ENCODE measurements at regions not wholly inside any gene's neighbourhood (a gene's known extent, or its start where the extent isn't known, plus 50 kb on each side); places are given as distances from the start of the nearest gene placed in this dataset.
"Not testable (repeated sequence)": the region's sequence is repeated elsewhere in the genome, so short reads cannot be mapped to it uniquely, and the experiment has no call there.

DNA sequence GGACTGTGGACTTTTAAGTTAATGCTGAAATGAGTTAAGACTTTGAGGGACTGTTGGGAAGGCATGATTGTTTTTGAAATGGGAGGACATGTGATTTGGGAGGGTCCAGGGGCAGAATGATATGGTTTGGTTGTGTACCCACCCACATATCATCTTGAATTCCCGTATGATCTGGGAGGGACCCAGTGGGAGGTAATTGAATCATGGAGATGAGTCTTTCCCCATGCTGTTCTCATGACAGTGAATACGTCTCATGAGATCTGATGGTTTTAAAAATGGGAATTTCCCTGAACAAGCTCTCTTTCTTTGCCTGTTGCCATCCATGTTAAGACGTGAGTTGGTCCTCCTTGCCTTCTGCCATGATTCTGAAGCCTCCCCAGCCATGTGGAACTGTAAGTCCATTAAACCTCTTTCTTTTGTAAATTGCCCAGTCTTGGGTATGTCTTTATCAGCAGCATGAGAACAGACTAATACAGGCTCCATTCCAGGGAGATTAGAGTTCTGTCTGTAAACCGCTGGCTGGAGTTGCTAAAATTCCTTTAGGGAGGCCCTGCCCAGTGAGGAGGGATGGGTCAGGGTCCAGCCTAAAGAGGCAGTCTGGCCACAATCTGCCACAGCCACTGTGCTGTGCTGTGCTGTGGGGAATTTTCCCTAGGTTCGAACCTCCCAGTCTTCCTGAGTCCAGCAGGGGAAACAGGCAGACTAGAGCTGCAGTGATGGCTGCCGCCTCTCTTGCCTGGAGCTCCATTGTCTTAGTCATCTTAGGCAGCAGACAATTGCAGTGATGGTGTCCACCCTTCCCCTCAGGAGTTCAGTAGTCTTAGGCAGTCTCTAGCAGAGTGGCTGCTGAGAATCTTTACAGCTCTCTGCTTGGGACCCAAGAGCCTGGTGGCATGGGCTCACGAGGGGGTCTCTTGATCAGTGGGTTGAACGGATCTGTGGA is 94.1 kb upstream of the PMCH start:
- H2BK5ac ChIP-seq (ENCODE audit: low read depth, low read length, poor library complexity, severe bottlenecking); H3K9ac ChIP-seq (ENCODE audit: low read length); H3K36me3 ChIP-seq (ENCODE audit: control insufficient read depth in 1 of 2, insufficient read depth in 2 of 2, low read depth in 1 of 2, low read length in 2 of 2); H2AK5ac ChIP-seq (ENCODE audit: low read length, severe bottlenecking); H2BK120ac ChIP-seq (ENCODE audit: low read depth, low read length); H2AFZ ChIP-seq (ENCODE audit: low read depth, low read length); H4K8ac ChIP-seq (ENCODE audit: low read length); H2BK12ac ChIP-seq (ENCODE audit: low read length in 2 of 2); H3K27ac ChIP-seq (ENCODE audit: low read length, poor library complexity, severe bottlenecking); H3K4me2 ChIP-seq (ENCODE audit: low read length, poor library complexity, severe bottlenecking); H3K4me3 ChIP-seq (ENCODE audit: insufficient read depth in 1 of 2, low read depth in 1 of 2, low read length in 2 of 2); H3K79me1 ChIP-seq (replicated peaks; ENCODE audit: low read length, poor library complexity, severe bottlenecking); H3K27me3 ChIP-seq (ENCODE audit: control insufficient read depth in 1 of 2, insufficient read depth in 1 of 2, low read length in 2 of 2); H3K9me3 ChIP-seq (ENCODE audit: control insufficient read depth, low read length); H3K14ac ChIP-seq (ENCODE audit: low read length in 2 of 2); H3K18ac ChIP-seq (ENCODE audit: low read depth in 1 of 2, low read length in 2 of 2); DNase-seq; H3K4me1 ChIP-seq (ENCODE audit: control insufficient read depth, insufficient read depth, low read depth, low read length); H3K4ac ChIP-seq (ENCODE audit: low read depth in 1 of 2, low read length in 2 of 2); H4K91ac ChIP-seq (ENCODE audit: low read length); H3K23ac ChIP-seq (ENCODE audit: low read length in 2 of 2); H2BK15ac ChIP-seq (ENCODE audit: low read depth, poor library complexity, severe bottlenecking): not testable (repeated sequence)
- WGBS: 82% methylated on average over 8 of the region's 8 CpGs

DNA sequence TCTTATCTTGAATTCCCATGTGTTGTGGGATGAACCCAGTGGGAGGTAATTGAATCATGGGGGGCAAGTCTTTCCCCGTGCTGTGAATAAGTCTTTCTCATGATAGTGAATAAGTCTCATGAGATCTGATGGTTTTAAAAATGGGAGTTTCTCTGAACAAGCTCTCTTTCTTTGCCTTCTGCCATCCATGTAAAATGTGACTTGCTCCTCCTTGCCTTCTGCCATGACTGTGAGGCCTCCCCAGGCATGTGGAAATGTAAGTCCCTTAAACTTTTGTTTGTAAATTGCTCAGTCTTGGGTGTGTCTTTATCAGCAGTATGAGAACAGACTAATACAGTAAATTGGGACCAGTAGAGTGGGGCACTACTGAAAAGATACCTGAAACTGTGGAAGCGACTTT is 92.1 kb upstream of the PMCH start:
- not testable (repeated sequence) for H3K36me3 ChIP-seq (ENCODE audit: control insufficient read depth in 1 of 2, insufficient read depth in 2 of 2, low read depth in 1 of 2, low read length in 2 of 2); H3K4me3 ChIP-seq (ENCODE audit: insufficient read depth in 1 of 2, low read depth in 1 of 2, low read length in 2 of 2); H3K4me1 ChIP-seq (ENCODE audit: control insufficient read depth, insufficient read depth, low read depth, low read length); H3K27me3 ChIP-seq (ENCODE audit: control insufficient read depth in 1 of 2, insufficient read depth in 1 of 2, low read length in 2 of 2); H2BK5ac ChIP-seq (ENCODE audit: low read depth, low read length, poor library complexity, severe bottlenecking); H3K14ac ChIP-seq (ENCODE audit: low read length in 2 of 2); H2AK5ac ChIP-seq (ENCODE audit: low read length, severe bottlenecking); H3K79me1 ChIP-seq (replicated peaks; ENCODE audit: low read length, poor library complexity, severe bottlenecking); H3K4ac ChIP-seq (ENCODE audit: low read depth in 1 of 2, low read length in 2 of 2); H4K8ac ChIP-seq (ENCODE audit: low read length); H3K9ac ChIP-seq (ENCODE audit: low read length); H3K23ac ChIP-seq (ENCODE audit: low read length in 2 of 2); H2BK120ac ChIP-seq (ENCODE audit: low read depth, low read length); H2AFZ ChIP-seq (ENCODE audit: low read depth, low read length); H4K91ac ChIP-seq (ENCODE audit: low read length); DNase-seq; H2BK12ac ChIP-seq (ENCODE audit: low read length in 2 of 2); H3K27ac ChIP-seq (ENCODE audit: low read length, poor library complexity, severe bottlenecking); H2BK15ac ChIP-seq (ENCODE audit: low read depth, poor library complexity, severe bottlenecking); H3K4me2 ChIP-seq (ENCODE audit: low read length, poor library complexity, severe bottlenecking); H3K18ac ChIP-seq (ENCODE audit: low read depth in 1 of 2, low read length in 2 of 2); H3K9me3 ChIP-seq (ENCODE audit: control insufficient read depth, low read length)
- 78% methylated on average over 2 of the region's 2 CpGs for WGBS

DNA sequence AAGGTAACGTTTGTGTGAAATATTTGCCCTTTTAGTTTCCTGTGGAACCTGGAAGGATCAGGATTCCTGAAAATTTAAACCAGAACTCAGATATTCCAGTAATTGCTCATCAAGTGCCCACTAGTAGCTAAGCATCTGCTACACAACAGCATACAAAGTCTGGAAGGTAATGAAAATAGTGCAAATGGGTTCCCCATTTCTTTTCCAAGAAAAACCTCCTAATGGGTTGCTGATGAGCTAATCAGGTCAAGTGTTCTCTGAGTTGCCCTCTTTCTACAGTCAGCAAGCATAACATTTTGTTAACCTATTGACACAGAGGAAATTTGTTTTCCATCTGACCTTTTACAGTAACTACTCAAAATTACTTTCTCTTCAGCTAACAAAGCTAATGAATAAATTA is 83.6 kb upstream of the PMCH start:
- Histone ChIP-seq H3K4ac (ENCODE audit: low read depth in 1 of 2, low read length in 2 of 2) (no peak overlapping the region), H2BK12ac (ENCODE audit: low read length in 2 of 2) (no peak overlapping the region), H3K23ac (ENCODE audit: low read length in 2 of 2) (no peak overlapping the region), H4K8ac (ENCODE audit: low read length) (no peak overlapping the region), H2AFZ (ENCODE audit: low read depth, low read length) (no peak overlapping the region), H3K4me3 (ENCODE audit: insufficient read depth in 1 of 2, low read depth in 1 of 2, low read length in 2 of 2) (no peak overlapping the region), H3K9me3 (ENCODE audit: control insufficient read depth, low read length) (peaks cover 6% of the 10 kb centered on the region), H3K4me1 (ENCODE audit: control insufficient read depth, insufficient read depth, low read depth, low read length) (no peaks in the 10 kb centered on the region), H4K91ac (ENCODE audit: low read length) (no peak overlapping the region), H2BK120ac (ENCODE audit: low read depth, low read length) (no peak overlapping the region), H2BK15ac (ENCODE audit: low read depth, poor library complexity, severe bottlenecking) (no peak overlapping the region), H3K36me3 (ENCODE audit: control insufficient read depth in 1 of 2, insufficient read depth in 2 of 2, low read depth in 1 of 2, low read length in 2 of 2) (no peaks in the 10 kb centered on the region), H3K4me2 (ENCODE audit: low read length, poor library complexity, severe bottlenecking) (no peak overlapping the region), H3K79me1 (replicated peaks; ENCODE audit: low read length, poor library complexity, severe bottlenecking) (no peaks in the 10 kb centered on the region), H3K27ac (ENCODE audit: low read length, poor library complexity, severe bottlenecking) (no peak overlapping the region), H2BK5ac (ENCODE audit: low read depth, low read length, poor library complexity, severe bottlenecking) (no peak overlapping the region), H2AK5ac (ENCODE audit: low read length, severe bottlenecking) (no peak overlapping the region), H3K14ac (ENCODE audit: low read length in 2 of 2) (no peak overlapping the region), H3K9ac (ENCODE audit: low read length) (no peak overlapping the region), H3K18ac (ENCODE audit: low read depth in 1 of 2, low read length in 2 of 2) (no peak overlapping the region), H3K27me3 (ENCODE audit: control insufficient read depth in 1 of 2, insufficient read depth in 1 of 2, low read length in 2 of 2) (no peaks in the 10 kb centered on the region)
- 83% methylated on average over 1 of the region's 1 CpG for WGBS
- no peak for DNase-seq

DNA sequence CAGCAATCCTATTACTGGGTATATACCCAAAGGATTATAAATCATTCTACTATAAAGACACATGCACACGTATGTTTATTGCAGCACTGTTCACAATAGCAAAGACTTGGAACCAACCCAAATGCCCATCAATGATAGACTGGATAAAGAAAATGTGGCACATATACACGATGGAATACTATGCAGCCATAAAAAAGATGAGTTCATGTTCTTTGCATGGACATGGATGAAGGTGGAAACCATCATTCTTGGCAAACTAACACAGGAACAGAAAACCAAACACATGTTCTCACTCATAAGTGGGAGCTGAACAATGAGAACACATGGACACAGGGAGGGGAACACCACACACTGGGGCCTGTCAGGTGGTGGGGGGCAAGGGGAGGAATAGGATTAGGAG is 58.1 kb upstream of the PMCH start:
- not testable (repeated sequence) for H2AFZ ChIP-seq (ENCODE audit: low read depth, low read length); H3K4me1 ChIP-seq (ENCODE audit: control insufficient read depth, insufficient read depth, low read depth, low read length); H3K4me3 ChIP-seq (ENCODE audit: insufficient read depth in 1 of 2, low read depth in 1 of 2, low read length in 2 of 2); DNase-seq; H2AK5ac ChIP-seq (ENCODE audit: low read length, severe bottlenecking); H3K36me3 ChIP-seq (ENCODE audit: control insufficient read depth in 1 of 2, insufficient read depth in 2 of 2, low read depth in 1 of 2, low read length in 2 of 2); H3K14ac ChIP-seq (ENCODE audit: low read length in 2 of 2); H4K91ac ChIP-seq (ENCODE audit: low read length); H2BK12ac ChIP-seq (ENCODE audit: low read length in 2 of 2); H3K27me3 ChIP-seq (ENCODE audit: control insufficient read depth in 1 of 2, insufficient read depth in 1 of 2, low read length in 2 of 2); H3K4me2 ChIP-seq (ENCODE audit: low read length, poor library complexity, severe bottlenecking); H3K23ac ChIP-seq (ENCODE audit: low read length in 2 of 2); H3K4ac ChIP-seq (ENCODE audit: low read depth in 1 of 2, low read length in 2 of 2); H3K9me3 ChIP-seq (ENCODE audit: control insufficient read depth, low read length); H2BK5ac ChIP-seq (ENCODE audit: low read depth, low read length, poor library complexity, severe bottlenecking); H2BK15ac ChIP-seq (ENCODE audit: low read depth, poor library complexity, severe bottlenecking); H3K9ac ChIP-seq (ENCODE audit: low read length); H3K27ac ChIP-seq (ENCODE audit: low read length, poor library complexity, severe bottlenecking); H3K79me1 ChIP-seq (replicated peaks; ENCODE audit: low read length, poor library complexity, severe bottlenecking); H2BK120ac ChIP-seq (ENCODE audit: low read depth, low read length); H3K18ac ChIP-seq (ENCODE audit: low read depth in 1 of 2, low read length in 2 of 2); H4K8ac ChIP-seq (ENCODE audit: low read length)
- WGBS: 80% methylated on average over 1 of the region's 2 CpGs

Data from mesenchymal stem cell (in vitro differentiated cells and primary cell).